B cell (primary cell): ENCODE measurements at regions not wholly inside any gene's neighbourhood (a gene's known extent, or its start where the extent isn't known, plus 50 kb on each side); places are given as distances from the start of the nearest gene placed in this dataset.

Source experiments
- ATAC-seq: fragments of 200-7000 bp; cut with Tn5 transposase; one replicate; pipeline ENCODE4 v1.10.0; 2021; ENCODE audit warnings: low read depth, mild to moderate bottlenecking, moderate number of reproducible peaks, moderate library complexity
- CTCF ChIA-PET: fragments of 350-600 bp; sonication (Branson Sonifier 250); formaldehyde crosslinking; loops from one replicate; lab custom pipeline; 2021; ENCODE audit warnings: antibody characterized with exemption, inconsistent platforms; lab: Charles Lee
- POLR2A ChIA-PET: fragments of 350-600 bp; sonication (Branson Sonifier 250); formaldehyde crosslinking; loops from one replicate; lab custom pipeline; 2021; ENCODE audit warnings: antibody characterized with exemption; lab: Charles Lee
- DNase-seq: peaks from one replicate; pipeline ENCODE4 v3.0.0; 2013
- H2AFZ ChIP-seq: 2 replicates; pipeline ENCODE4 v1.6.1; 2012; ENCODE audit warnings: mild to moderate bottlenecking, low read depth, low read length; ENCODE audit not compliant: insufficient read depth, poor library complexity, severe bottlenecking
- H3K27ac ChIP-seq, 2 donors: 1 replicate in 1 of 2; 2 replicates in 1 of 2; pipeline ENCODE4 v1.5.1; 2012 to 2013; ENCODE audit warnings: low read length in 2 of 2, mild to moderate bottlenecking in 2 of 2, moderate library complexity in 1 of 2
- H3K27me3 ChIP-seq, 4 experiments: fragments of 200-600 bp in 1 of 4; sonication (generic) in 1 of 4; replicated peaks in 1 of 4; 1 replicate in 2 of 4; 2 replicates in 2 of 4; pipeline versions ENCODE4 v1.6.1 to v1.7.0; 2013 to 2016; ENCODE audit warnings: low read length in 3 of 4, mild to moderate bottlenecking in 2 of 4, mixed read lengths in 1 of 4, moderate library complexity in 1 of 4; ENCODE audit not compliant: insufficient read depth in 4 of 4, control insufficient read depth in 3 of 4; ENCODE audit errors: control extremely low read depth in 1 of 4
- H3K36me3 ChIP-seq, 2 experiments: replicated peaks in 1 of 2; 1 replicate in 1 of 2; 2 replicates in 1 of 2; pipeline versions ENCODE4 v1.6.1 to v1.7.1; 2013; ENCODE audit warnings: low read length in 1 of 2; ENCODE audit not compliant: insufficient read depth in 2 of 2, control insufficient read depth in 1 of 2; ENCODE audit errors: control extremely low read depth in 1 of 2, extremely low read depth in 1 of 2
- H3K4me1 ChIP-seq, 2 donors: fragments of 200-600 bp in 1 of 2; sonication (generic) in 1 of 2; 1 replicate in 1 of 2; 2 replicates in 1 of 2; pipeline versions ENCODE4 v1.5.1 to v1.6.1; 2013 to 2017; ENCODE audit warnings: low read length in 2 of 2; ENCODE audit not compliant: control insufficient read depth in 2 of 2, insufficient read depth in 2 of 2
- H3K4me2 ChIP-seq: replicated peaks from 2 replicates; pipeline ENCODE3; 2012; ENCODE audit warnings: mild to moderate bottlenecking, low read depth, low read length; ENCODE audit not compliant: poor library complexity, severe bottlenecking
- H3K4me3 ChIP-seq, 5 experiments: fragments of 200-600 bp in 1 of 5; sonication (generic) in 1 of 5; 1 replicate in 3 of 5; 2 replicates in 2 of 5; pipeline versions ENCODE4 v1.5.1 to v1.7.0; 2011 to 2016; ENCODE audit warnings: low read length in 4 of 5, mild to moderate bottlenecking in 4 of 5, low read depth in 2 of 5, control low read depth in 1 of 5, moderate library complexity in 1 of 5; ENCODE audit not compliant: insufficient read depth in 1 of 5; ENCODE audit errors: control extremely low read depth in 1 of 5, extremely low read depth in 1 of 5
- H3K79me2 ChIP-seq: fragments of 200-600 bp; sonication (generic); one replicate; pipeline ENCODE4 v1.6.0; 2016; ENCODE audit warnings: low read length; ENCODE audit not compliant: control insufficient read depth, insufficient read depth
- H3K9ac ChIP-seq: fragments of 200-600 bp; sonication (generic); 2 replicates; pipeline ENCODE4 v1.6.1; 2017; ENCODE audit warnings: mild to moderate bottlenecking, low read length, moderate library complexity
- H3K9me3 ChIP-seq, 3 donors: one replicate each; pipeline versions ENCODE4 v1.6.1 to v1.7.1; 2013; ENCODE audit warnings: low read length in 2 of 3; ENCODE audit not compliant: control insufficient read depth in 2 of 3, insufficient read depth in 1 of 3; ENCODE audit errors: control extremely low read depth in 1 of 3
- H4K20me1 ChIP-seq: 2 replicates; pipeline ENCODE4 v1.6.0; 2012; ENCODE audit warnings: mild to moderate bottlenecking, low read length; ENCODE audit not compliant: insufficient read depth, control insufficient read depth, poor library complexity, severe bottlenecking
- H3K27ac Mint-ChIP-seq: one replicate; pipeline ENCODE4 v1.8.0; 2021; ENCODE audit warnings: mixed read lengths
- H3K27me3 Mint-ChIP-seq: one replicate; pipeline ENCODE4 v1.8.0; 2021; ENCODE audit warnings: mixed read lengths
- H3K4me1 Mint-ChIP-seq: one replicate; pipeline ENCODE4 v1.8.0; 2021; ENCODE audit warnings: mixed read lengths
- H3K4me3 Mint-ChIP-seq: one replicate; pipeline ENCODE4 v1.8.0; 2021; ENCODE audit warnings: mixed read lengths
- H3K9me3 Mint-ChIP-seq: one replicate; pipeline ENCODE4 v1.8.0; 2022; ENCODE audit warnings: mixed read lengths; ENCODE audit not compliant: insufficient read depth
- EZH2 ChIP-seq: IDR thresholded peaks from 2 replicates; pipeline ENCODE4 v1.6.1; 2012; ENCODE audit warnings: borderline replicate concordance, low read depth, mild to moderate bottlenecking, moderate library complexity, low read length; ENCODE audit not compliant: insufficient read depth, poor library complexity, severe bottlenecking
- WGBS: methylation state at CpG from one replicate; pipeline ENCODE4 v1.1.5; 2013; ENCODE audit warnings: missing lambda C conversion rate; ENCODE audit not compliant: insufficient coverage; 5-methylcytosine and 5-hydroxymethylcytosine counted together
- intact Hi-C: fragments of 100-400 bp; cut with micrococcal nuclease; formaldehyde crosslinking; loops from one replicate; pipeline ENCODE4 v1.10.0; 2022
- TF ChIP-seq, protein P1 (sequence below): fragments of 200-600 bp; IDR thresholded peaks from one replicate; pipeline ENCODE4 v1.8.0; 2022; ENCODE audit warnings: antibody characterized with exemption, mild to moderate bottlenecking

DNA sequence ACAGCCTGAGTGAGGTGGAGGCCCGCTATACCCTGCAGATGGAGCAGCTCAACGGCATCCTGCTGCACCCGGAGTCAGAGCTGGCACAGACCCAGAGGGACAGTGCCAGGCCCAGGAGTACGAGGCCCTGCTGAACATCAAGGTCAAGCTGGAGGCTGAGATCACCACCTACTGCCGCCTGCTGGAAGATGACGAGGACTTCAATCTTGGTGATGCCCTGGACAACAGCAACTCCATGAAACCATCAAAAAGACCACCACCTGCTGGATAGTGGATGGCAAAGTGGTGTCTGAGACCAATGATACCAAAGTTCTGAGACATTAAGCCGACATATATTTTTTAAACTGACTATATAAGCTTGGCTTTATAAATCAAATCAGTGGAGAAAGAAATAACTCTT lies 73.3 kb upstream of the HHIP start:
- Histone ChIP-seq H3K27me3 (no peaks in the 10 kb centered on the region), H3K9me3 (no peaks in the 10 kb centered on the region), H3K27ac (no peak overlapping the region), H3K36me3 (no peaks in the 10 kb centered on the region), H3K79me2 (no peaks in the 10 kb centered on the region), H2AFZ (no peak overlapping the region), H3K4me1 (peaks cover 6 to 8% of the 10 kb centered on the region in 2 donors), H3K9ac (no peak overlapping the region), H4K20me1 (no peaks in the 10 kb centered on the region), H3K4me2 (no peak overlapping the region), H3K4me3 (no peak overlapping the region)
- H3K4me3 Mint-ChIP-seq = no peak overlapping the region
- H3K27ac Mint-ChIP-seq = no peak overlapping the region
- ATAC-seq (no peak), DNase-seq (no peak)
- no peaks in the 10 kb centered on the region for H3K27me3 Mint-ChIP-seq
- no peak for TF ChIP-seq EZH2
- TF ChIP-seq, protein P1, sequence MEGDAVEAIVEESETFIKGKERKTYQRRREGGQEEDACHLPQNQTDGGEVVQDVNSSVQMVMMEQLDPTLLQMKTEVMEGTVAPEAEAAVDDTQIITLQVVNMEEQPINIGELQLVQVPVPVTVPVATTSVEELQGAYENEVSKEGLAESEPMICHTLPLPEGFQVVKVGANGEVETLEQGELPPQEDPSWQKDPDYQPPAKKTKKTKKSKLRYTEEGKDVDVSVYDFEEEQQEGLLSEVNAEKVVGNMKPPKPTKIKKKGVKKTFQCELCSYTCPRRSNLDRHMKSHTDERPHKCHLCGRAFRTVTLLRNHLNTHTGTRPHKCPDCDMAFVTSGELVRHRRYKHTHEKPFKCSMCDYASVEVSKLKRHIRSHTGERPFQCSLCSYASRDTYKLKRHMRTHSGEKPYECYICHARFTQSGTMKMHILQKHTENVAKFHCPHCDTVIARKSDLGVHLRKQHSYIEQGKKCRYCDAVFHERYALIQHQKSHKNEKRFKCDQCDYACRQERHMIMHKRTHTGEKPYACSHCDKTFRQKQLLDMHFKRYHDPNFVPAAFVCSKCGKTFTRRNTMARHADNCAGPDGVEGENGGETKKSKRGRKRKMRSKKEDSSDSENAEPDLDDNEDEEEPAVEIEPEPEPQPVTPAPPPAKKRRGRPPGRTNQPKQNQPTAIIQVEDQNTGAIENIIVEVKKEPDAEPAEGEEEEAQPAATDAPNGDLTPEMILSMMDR = no peak
- H3K4me1 Mint-ChIP-seq = peaks cover 9% of the 10 kb centered on the region
- ChIA-PET CTCF (no interaction called here), POLR2A (no interaction called here)
- intact Hi-C loops = no loop called here
- 92% methylated on average over 4 of the region's 7 CpGs for WGBS
- H3K9me3 Mint-ChIP-seq = no peaks in the 10 kb centered on the region

DNA sequence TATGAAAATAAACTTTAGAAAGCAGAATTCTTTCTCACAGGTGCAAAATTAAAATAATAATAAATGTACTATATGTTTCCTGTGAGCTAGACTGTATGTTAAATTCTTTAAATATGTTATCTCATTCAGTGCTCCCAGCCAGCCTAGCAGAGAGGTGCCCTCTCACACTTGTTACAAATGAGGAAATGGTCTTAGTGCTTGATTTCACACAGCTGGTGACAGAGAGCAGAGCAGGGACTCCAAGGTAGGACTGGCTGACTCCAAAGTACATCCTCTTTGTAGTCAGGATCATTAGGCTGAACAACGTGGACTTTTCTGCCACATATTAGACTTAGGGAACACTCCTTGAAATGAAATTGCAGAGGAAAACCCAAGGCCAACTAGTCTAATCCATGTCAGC lies 72.0 kb upstream of the HHIP start:
- peak overlapping the region; percentile 3 for H3K4me2 ChIP-seq
- ATAC-seq = peak; percentile 56
- no peak overlapping the region for H3K27ac Mint-ChIP-seq

More for the DNA sequence above, 72.0 kb upstream of the HHIP start:
- H3K9ac ChIP-seq = no peak overlapping the region
- no peaks in the 10 kb centered on the region for H3K27me3 Mint-ChIP-seq
- H3K9me3 Mint-ChIP-seq = no peaks in the 10 kb centered on the region
- WGBS = 0% methylated on average over 1 of the region's 1 CpG
- no peak overlapping the region for H3K4me3 Mint-ChIP-seq
- no peaks in the 10 kb centered on the region for H4K20me1 ChIP-seq
- no peaks in the 10 kb centered on the region for H3K79me2 ChIP-seq
- no peaks in the 10 kb centered on the region for H3K9me3 ChIP-seq
- POLR2A ChIA-PET = no interaction called here
- peaks cover 9% of the 10 kb centered on the region for H3K4me1 Mint-ChIP-seq
- no peak for TF ChIP-seq EZH2
- TF ChIP-seq, protein P1 = no peak
- no peak overlapping the region for H3K4me3 ChIP-seq
- DNase-seq = peak; percentile 27
- intact Hi-C loops = no loop called here
- CTCF ChIA-PET = no interaction called here
- H2AFZ ChIP-seq = no peak overlapping the region
- no peak overlapping the region for H3K27ac ChIP-seq
- peaks cover 6 to 8% of the 10 kb centered on the region in 2 donors for H3K4me1 ChIP-seq
- H3K36me3 ChIP-seq = no peaks in the 10 kb centered on the region
- no peaks in the 10 kb centered on the region for H3K27me3 ChIP-seq
